ENCODE measurements at regions not wholly inside any gene's neighbourhood (a gene's known extent, or its start where the extent isn't known, plus 50 kb on each side); places are given as distances from the start of the nearest gene placed in this dataset.

GRCh38 chr3:66751842-66752241, 246.3 kb upstream of the KBTBD8 start:
- Histone ChIP-seq H3K4me1 (ENCODE audit: insufficient read depth, low read length, severe bottlenecking) (no peaks in the 10 kb centered on the region), H3K9ac (ENCODE audit: low read length) (no peak overlapping the region), H3K27me3 (ENCODE audit: insufficient read depth, low read length) (no peaks in the 10 kb centered on the region), H3K36me3 (ENCODE audit: insufficient read depth, low read length) (no peaks in the 10 kb centered on the region), H4K20me1 (ENCODE audit: insufficient read depth, low read length) (no peaks in the 10 kb centered on the region), H3K4me2 (ENCODE audit: low read length) (no peak overlapping the region), H3K9me2 (ENCODE audit: low read depth, low read length) (no peaks in the 10 kb centered on the region), H3K4me3 (ENCODE audit: low read depth, low read length, poor library complexity, severe bottlenecking) (no peak overlapping the region), H3K79me2 (ENCODE audit: insufficient read depth, low read length) (no peaks in the 10 kb centered on the region), H3K27ac (ENCODE audit: low read depth, low read length, poor library complexity, severe bottlenecking) (no peak overlapping the region), H3F3A (ENCODE audit: insufficient read depth, low read length) (no peaks in the 10 kb centered on the region), H2AFZ (ENCODE audit: low read length) (no peak overlapping the region), H3K9me3 (ENCODE audit: low read length) (no peaks in the 10 kb centered on the region)
- TF ChIP-seq EZH2 (IDR thresholded peaks at IDR 0.05; ENCODE audit: borderline replicate concordance, low read length), result no peak
- TF ChIP-seq CTCF (IDR thresholded peaks at IDR 0.05; ENCODE audit: low read length), result no peak

DNA sequence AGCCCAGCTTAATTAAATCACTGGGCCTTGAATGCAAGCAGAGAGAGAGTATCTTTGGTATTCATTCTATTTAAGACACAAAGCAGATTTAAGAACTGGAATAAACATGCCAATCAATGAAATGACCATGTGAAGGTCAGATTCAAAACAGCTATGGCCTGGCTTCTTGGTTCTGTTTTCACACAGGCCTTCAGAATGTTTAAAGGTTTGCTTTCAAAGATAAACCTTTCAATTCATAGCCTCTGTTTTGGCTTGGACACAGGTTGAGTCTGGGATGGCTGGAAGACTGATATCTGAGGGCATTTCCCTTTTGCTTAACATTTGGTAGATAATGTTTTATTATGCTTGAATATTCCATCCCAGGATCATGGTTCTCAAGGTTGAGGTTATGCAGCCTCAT, 244.4 kb upstream of the KBTBD8 start:
- Histone ChIP-seq H3K36me3 (ENCODE audit: insufficient read depth, low read length) (no peaks in the 10 kb centered on the region), H3K79me2 (ENCODE audit: insufficient read depth, low read length) (no peaks in the 10 kb centered on the region), H3K9ac (ENCODE audit: low read length) (no peak overlapping the region), H3K9me2 (ENCODE audit: low read depth, low read length) (no peaks in the 10 kb centered on the region), H3K27me3 (ENCODE audit: insufficient read depth, low read length) (no peaks in the 10 kb centered on the region), H4K20me1 (ENCODE audit: insufficient read depth, low read length) (no peaks in the 10 kb centered on the region), H3F3A (ENCODE audit: insufficient read depth, low read length) (no peaks in the 10 kb centered on the region), H3K4me2 (ENCODE audit: low read length) (no peak overlapping the region), H3K27ac (ENCODE audit: low read depth, low read length, poor library complexity, severe bottlenecking) (no peak overlapping the region), H3K9me3 (ENCODE audit: low read length) (no peaks in the 10 kb centered on the region), H3K4me3 (ENCODE audit: low read depth, low read length, poor library complexity, severe bottlenecking) (no peak overlapping the region), H3K4me1 (ENCODE audit: insufficient read depth, low read length, severe bottlenecking) (no peaks in the 10 kb centered on the region), H2AFZ (ENCODE audit: low read length) (no peak overlapping the region)
- TF ChIP-seq EZH2 (IDR thresholded peaks at IDR 0.05; ENCODE audit: borderline replicate concordance, low read length) (no peak), CTCF (IDR thresholded peaks at IDR 0.05; ENCODE audit: low read length) (no peak)

DNA sequence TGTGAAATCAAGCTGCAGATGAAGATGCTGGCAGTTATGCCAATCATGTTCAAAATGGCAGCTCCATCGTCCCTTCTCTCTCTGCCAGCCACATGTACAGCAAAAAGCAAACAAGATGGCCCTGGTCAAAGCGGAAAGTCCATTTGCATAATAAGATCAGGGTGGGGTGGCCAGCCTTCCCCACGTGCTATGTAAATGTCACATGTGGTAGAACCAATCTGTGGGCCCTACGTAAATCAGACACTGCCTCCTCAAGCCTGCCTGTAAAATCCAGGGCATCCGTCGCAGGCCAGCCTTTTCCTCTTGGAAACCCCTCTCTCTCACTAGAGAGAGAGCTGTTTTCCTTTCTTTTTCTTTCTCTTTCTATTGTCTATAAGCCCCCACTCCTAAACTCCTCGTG, 243.5 kb upstream of the KBTBD8 start:
- no peaks in the 10 kb centered on the region for H3K9me3 ChIP-seq (ENCODE audit: low read length)
- no peak overlapping the region for H3K4me2 ChIP-seq (ENCODE audit: low read length)

More for the DNA sequence above, 243.5 kb upstream of the KBTBD8 start:
- TF ChIP-seq EZH2 (IDR thresholded peaks at IDR 0.05; ENCODE audit: borderline replicate concordance, low read length) (no peak), CTCF (IDR thresholded peaks at IDR 0.05; ENCODE audit: low read length) (no peak)
- no peaks in the 10 kb centered on the region for H3K27me3 ChIP-seq (ENCODE audit: insufficient read depth, low read length)
- no peaks in the 10 kb centered on the region for H3K79me2 ChIP-seq (ENCODE audit: insufficient read depth, low read length)
- no peaks in the 10 kb centered on the region for H4K20me1 ChIP-seq (ENCODE audit: insufficient read depth, low read length)
- H3F3A ChIP-seq (ENCODE audit: insufficient read depth, low read length), result no peaks in the 10 kb centered on the region
- H3K36me3 ChIP-seq (ENCODE audit: insufficient read depth, low read length), result no peaks in the 10 kb centered on the region
- H2AFZ ChIP-seq (ENCODE audit: low read length), result no peak overlapping the region
- H3K4me3 ChIP-seq (ENCODE audit: low read depth, low read length, poor library complexity, severe bottlenecking), result no peak overlapping the region
- H3K4me1 ChIP-seq (ENCODE audit: insufficient read depth, low read length, severe bottlenecking), result no peaks in the 10 kb centered on the region
- H3K27ac ChIP-seq (ENCODE audit: low read depth, low read length, poor library complexity, severe bottlenecking), result no peak overlapping the region
- no peaks in the 10 kb centered on the region for H3K9me2 ChIP-seq (ENCODE audit: low read depth, low read length)
- no peak overlapping the region for H3K9ac ChIP-seq (ENCODE audit: low read length)
